ENCODE measurements at regions not wholly inside any gene's neighbourhood (a gene's known extent, or its start where the extent isn't known, plus 50 kb on each side); places are given as distances from the start of the nearest gene placed in this dataset.
"Not testable (repeated sequence)": the region's sequence is repeated elsewhere in the genome, so short reads cannot be mapped to it uniquely, and the experiment has no call there.

DNA sequence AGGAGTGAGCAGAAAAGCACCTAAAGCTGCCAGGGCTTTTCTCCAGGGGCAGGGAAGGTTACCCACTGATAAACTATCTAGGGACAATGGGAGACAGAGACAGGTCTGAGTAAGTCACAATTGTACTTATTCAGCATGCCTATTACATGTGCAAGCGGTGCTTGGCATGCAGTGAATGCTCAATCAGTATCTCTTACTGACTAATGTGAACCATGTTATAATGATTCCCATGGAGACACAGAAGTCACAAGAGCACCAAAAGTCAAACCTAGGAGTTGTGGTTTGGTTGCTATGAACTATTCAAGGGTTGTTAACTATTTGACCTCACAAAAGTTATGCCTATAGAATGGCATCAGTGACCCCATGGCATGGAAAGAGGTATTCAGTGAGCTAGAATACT is 50.0 kb upstream of the RASGRP1 start:
- DNase-seq = no peak

DNA sequence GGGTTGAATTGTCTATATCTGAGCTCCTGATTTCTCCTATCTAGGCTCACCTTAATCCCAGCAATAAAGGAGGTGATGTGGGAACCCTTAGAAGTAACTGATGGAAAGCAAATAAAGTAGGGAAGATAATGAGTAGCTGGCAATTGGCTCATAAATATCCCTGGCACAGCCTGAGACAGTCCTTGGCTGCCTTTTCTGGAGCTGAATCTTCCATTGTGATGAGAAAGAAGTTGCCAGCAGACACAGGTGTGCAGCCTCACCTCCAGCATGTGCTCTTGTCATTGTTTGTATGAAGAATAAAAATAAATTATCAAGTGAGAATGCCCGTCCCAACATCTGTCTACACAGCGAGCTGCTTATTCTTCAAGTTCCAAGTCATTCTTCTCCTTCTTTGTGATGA is 53.2 kb upstream of the RASGRP1 start:
- DNase-seq = no peak

DNA sequence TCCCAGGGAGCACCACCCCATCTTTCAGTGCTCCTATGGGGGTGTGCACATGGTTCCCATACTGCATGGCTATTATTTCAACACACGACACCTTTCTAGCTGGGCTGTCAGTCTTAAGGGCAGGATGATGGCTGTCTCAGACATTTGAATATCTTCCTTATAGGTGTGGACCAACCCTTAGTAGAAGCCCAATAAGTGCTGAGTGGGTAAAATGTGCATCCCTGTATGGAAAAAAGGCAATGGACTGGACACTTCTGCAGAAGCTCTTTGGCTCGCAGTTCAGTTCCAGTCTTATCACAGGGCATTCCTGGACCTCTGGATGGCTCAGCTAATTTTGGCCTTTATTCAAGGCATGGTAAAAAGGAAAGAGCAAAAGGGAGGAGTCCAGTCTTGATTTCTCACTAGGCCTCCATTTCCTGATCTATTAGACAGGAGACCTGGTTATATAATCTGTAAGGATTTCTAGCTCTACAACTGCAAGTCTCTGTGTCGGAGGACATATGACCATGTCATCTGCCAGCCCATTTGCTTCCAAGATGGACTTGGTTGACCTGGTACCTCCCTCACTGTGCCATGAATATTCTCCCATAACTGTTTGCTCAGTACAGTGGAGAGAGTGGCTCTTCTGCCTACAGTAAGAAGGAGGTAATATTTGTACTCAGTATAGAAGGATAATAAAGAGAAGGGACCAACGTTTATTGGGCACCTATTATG is 53.8 kb upstream of the RASGRP1 start:
- DNase-seq = no peak

DNA sequence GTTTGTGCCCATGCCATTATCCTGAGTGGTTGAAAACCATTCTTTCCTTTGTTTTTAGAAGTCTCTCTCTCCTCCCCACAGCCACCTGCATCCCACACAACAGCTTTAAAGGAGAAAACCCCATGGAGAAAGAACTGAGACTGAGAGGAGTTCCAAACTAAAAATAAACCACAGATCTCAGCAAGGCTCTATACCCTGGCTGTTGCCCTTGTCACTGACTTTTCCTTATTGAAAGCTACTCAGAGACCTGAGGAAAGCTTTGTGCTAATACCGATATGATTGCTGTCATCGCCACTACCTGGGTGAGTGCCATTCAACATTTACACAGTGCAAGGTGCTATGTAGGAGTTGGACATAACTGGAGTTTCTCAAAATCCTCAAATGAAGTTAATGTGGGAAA is 55.5 kb upstream of the RASGRP1 start:
- no peak for DNase-seq

DNA sequence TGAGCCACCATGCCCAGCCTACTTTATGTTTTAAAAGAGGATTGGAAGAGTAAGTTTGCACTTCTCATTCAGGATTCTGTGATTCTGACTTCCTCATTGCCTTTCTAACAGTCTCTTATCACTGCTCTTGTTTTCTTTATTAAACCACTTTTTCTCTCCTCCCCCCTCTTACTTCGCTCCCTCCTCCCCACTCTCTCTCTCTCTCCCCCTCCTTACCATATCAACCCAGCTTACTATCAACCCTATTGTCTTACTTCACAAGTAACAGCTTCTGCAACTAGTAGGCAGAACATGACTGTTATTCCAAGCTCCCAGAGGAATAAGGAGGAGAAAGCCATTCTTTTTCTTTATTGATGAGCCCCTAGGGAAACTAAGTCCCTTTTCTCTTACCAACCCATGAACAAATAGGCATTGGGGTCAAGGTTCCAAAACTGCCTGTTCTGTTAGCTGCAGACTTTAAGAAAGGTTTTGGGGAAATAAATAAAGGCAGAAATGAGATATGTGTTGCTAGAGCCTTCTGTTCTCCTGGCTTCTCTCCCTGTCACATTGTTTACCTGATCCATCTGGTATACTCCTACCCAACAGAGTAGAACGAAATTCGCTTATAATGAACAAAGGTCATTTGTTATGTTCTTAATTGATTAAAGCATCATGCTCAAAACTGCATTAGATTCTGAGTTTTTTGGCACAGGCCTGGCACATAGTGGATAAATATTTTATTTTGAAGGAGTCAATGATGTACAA is 56.4 kb upstream of the RASGRP1 start:
- no peak for DNase-seq

DNA sequence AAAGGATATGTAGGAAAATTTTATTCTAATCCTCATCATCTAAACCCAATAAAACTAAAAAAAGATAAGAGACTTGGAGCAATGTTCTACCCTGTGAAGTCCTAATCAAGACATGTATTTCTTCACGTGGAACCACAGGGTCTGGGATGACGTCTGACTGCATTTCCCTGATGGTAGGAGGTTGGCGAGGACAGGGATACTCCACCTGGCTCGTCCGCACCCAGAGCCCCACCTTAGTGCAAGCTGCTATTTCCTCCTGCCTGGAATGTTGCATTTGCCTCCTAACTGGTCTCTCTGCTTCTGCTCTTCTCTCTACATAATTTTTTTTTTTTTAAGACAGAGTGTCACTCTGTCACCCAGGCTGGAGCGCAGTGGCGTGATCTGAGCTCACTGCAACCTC is 57.7 kb upstream of the RASGRP1 start:
- DNase-seq = no peak

DNA sequence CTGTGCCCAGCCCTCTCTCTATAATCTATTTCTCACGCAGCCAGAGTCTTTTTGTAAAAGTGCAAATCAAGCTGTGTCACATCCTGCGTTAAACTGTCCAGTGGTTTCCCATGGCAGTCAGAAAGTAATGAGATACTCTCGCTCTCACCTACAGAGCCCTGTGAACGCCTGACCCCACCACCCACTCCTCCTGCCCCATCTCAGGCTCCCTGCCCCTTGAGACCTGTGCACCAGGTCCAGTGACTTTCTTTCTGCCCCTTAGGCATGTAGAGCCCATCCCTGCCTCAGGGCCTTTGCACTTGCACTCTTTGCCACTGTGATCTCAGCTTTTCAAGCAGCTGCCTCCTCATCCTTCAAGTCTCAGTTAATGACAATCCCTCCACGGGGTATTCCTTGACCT is 58.3 kb upstream of the RASGRP1 start:
- DNase-seq = no peak

DNA sequence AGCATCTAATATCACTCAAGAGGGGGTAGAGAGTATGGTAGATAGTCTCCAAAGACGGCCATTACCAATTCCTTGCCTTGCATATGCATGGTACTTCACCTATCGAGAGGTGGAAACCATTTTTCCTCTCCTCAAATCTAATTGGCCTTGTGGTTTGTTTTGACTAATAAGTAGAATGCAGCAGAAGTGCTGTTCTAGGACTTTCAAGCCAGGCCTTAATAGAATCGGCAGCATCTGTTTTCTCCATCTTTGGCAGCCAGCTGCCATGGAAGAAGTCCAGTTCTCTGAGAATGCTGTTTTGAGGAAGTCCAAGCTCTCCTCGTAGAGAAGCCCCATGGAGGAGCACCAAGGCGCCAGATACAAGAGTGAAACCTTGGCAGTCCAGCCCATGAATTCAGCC is 59.1 kb upstream of the RASGRP1 start:
- no peak for DNase-seq

DNA sequence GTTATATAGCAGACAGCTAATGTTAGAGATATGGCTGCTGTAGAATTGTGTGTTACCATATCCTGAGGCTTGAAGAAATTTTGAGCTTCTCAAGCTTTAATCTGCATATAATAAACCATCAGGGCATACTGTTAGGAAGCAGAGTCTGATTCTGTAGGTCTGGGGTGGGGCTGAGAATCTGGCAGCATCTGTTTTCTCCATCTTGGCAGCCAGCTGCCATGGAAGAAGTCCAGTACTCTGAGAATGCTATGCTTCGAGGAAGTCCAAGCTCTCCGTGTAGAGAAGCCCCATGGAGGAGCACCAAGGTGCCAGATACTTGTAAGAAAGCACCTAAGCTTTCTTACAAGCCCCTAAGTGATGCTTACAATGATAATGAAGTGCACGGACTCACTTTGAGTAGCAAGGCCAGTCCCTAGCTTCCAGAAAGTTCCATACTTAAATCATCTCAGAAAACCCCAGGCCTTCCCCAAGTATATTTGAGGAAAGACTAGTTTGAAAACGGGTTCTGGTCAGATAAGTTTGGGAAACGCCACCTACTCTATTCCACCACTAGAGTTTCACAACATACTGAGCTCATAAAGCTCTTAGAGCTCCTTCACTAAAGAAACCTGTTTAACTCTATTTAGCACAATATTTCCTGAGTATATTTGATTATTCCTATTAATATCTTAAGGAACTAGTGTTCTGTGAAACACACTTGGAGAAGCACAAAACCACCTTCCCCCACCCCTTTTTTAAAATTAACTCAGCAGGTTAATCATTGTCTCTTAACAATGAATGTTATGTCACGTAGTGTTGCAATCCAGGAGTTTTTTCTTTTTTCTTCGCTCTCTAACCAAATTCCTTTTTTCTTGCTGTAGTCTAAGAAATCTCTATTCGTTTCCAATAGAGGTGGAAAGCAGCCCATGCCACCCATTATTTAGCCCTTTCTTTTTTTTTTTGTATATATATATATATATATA is 59.9 kb upstream of the RASGRP1 start:
- DNase-seq = no peak

DNA sequence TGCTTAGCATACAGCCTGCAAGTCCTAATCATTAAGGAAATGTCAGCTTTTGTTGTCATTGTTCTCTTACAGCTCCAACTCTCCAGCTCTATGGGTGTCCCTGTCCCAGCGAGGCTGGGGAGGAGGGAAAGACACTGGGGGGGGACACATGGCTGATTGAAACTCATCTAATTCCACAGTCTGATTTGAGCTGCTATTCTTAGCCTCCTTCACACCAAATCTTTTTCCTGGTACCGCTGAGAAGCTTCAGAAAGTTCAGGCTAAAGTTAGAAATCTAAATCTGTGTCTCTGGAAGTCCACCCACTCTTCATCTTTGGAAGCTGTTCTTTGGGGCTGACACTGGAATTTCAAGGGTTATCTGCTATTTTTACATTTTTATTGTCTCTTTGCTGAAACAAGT is 61.3 kb upstream of the RASGRP1 start:
- DNase-seq = no peak

DNA sequence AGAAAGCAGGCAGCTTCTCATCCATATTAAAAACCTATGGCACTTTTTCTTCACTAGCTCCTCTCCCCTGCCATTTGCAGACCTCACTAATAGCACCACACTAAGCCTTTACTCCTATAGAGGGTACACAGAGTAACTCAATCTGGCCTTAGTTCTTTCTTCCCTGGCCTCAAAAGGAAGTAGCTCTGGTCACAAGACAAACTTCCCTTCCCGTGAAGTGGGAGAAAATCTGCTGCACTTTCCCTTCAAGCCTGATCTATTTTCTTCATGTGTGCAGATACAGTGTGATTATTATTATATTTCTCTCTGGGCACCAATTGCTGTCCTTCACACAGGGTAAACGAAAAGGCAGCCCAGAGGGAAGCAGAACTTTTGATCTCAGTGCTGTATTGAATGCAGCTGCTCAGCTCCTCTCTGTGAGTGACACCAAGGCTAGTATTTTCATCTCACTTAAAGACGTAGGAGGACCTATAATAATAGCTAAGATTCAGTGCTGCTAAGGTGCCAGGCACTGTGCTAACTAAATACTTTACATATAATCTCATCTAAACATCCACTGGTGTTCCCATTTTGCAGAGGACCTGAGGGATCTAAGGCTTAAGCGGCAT is 61.9 kb upstream of the RASGRP1 start:
- DNase-seq = no peak

DNA sequence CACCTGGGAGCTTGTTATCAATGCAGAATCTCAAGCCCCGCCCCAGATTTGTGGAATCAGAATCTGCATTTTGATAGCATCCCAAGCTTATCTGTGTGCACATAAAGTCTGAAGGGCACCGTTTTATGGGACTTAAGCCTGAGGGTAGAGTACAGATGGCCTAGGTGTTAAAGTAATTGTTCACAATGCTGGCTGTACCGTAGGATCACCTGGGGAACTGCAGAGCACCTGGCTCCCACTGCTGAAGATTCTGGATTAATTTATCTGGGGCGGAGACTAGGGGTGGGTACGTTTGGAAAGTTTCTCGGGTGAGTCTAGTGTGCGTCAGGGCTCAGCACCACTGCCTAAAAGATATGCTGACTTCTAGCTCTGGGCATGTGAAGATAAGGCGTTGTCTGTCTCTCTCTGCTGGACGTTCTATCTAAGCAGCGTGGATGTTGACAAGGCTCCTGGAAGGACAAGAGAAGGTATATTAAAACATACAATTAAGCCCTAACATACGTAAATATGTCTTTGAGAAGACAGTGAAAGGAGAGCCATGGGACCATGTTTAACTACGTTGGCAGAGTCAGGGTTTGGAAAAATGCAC is 63.2 kb upstream of the RASGRP1 start:
- DNase-seq = no peak

DNA sequence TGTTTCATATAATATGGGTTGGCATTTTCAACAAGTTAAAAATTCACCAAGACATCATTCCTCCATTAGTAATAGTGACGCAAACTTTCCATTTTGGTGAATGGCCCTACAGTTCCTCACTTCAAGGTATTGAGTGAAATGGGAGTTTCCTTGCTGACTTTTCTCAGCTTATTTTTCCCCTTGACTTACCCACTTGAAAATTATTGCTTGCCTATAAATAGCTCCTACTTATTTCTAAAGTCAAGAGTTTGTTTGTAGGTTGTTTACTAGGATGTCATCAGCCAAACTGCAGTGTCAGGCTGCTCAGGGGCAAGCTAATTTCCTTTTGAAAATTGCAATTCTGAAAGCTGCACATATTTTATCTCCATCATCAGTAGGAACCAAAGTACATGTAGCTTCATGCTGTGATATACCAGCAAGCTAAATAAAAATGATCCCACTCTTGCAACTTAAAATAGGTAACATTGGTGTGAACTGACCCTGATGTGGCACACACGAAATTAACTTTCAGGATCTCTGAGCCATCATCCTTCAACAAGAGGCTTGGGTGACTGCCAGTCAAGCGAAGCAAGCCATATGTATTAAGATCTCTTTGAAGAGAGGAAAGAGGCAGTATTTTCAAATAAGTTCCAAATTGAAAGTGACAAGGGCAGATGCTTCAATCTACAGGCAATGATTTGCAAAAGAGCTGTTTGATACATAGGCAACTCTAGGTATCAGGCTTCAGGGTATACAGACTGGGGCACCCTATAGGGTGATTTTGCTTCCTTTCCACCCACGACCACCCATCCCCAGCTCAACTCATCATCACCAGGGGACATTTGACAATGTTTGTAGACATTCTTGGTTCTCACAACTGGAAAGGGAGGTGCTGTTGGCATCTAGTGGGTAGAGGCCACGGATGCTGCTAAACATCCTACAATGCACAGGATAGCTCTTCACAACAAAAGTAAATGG is 66.8 kb upstream of the RASGRP1 start:
- no peak for DNase-seq

DNA sequence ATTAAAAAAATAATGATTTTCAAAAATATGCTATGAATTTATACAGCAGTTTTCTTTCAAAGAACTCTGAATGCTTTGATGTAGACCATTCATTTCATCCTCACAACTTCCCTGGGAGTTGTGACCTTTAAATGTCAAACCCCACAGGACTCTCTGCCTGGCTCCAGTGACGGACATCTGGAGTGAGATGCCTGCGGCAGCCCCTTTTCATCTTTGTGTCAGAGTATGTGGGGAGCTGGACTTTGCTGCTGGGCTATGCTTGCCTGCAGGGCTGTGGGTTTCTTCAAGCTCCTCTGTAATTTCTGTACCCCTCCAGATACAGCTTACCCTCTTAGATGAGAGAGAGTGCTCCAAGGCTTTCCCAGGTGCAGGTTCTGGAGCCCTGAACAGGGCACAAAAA is 70.6 kb upstream of the RASGRP1 start:
- no peak for DNase-seq

DNA sequence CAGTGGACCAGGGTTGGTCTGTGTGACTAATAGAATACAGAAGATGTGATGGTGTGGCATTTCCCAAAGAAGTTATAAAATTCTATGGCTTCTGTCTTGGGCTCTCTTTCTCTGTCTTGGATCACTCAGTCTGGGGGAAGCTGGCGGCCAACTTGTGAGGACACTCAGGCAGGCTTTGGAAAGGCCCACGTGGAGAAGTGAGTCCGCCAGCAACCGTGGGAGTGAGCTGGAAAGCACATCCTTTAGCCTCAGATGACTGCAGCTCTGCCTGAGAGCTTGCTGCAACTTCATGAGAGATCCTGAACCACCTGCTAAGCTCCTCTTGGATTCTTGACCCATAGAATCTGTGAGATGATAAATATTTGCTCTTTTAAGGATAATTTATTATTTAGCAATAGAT is 72.0 kb upstream of the RASGRP1 start:
- no peak for DNase-seq

DNA sequence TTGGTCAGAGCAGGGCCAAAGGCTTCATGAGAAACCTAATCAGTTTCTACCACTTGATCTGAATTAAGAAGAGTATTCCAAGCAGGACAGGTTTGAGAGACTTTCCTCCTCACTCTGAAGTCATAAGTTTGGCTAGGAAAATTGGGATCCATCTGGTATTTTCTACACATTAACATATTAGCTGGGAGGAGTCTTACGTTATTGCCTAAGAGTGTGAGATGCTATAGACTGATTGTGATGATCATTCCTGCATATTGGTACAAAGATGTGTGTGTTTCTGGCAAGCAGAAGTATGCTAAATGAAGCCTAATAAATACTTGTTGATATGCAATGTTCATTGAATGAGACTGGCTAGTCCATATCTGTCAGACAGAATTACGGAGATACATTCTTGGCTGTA is 73.5 kb upstream of the RASGRP1 start:
- no peak for DNase-seq

DNA sequence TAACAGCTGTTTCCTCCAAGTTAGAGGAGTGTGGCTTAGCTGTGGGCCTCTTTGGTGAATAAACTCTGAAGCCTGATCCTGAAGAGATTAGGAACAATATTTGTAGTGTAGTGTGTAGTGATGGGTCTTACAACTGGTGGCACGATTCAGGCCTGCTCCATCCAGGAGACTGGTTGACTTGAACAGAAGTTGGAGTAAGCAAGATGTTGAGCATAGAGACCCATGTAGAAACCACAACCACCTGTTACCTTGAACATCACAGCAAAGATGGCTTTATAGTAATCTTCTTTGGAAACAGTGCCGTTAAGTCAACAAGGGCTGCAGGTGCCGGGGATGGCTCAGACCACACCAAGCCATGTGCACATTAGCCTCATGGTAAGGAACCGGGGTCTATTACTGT is 74.2 kb upstream of the RASGRP1 start:
- no peak for DNase-seq

DNA sequence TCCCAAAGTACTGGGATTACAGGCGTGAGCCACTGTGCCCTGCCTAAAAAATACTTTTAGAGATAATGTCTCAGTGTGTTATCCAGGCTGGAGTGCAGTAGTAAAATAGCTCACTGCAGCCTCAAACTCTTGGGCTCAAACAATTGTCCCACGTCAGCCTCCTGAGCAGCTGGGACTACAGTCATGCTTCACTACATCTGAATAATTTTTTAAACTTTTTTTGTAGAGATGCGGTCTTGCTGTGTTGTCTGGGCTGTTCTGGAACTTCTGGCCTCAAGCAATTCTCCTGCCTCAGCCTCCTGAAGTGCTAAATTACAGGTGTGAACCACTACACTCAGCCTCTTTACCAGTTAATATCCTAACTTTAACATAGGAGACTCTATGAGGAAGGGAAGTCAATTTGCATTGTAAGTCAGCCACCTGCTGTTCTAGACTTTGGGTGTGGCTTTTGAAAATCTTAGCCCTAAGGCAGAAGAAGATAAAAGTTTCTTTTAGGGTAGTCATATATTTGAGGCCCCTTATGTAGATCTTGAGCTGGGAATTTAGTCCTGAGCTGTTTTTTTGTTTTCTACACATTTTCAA is 78.2 kb upstream of the RASGRP1 start:
- DNase-seq = no peak

DNA sequence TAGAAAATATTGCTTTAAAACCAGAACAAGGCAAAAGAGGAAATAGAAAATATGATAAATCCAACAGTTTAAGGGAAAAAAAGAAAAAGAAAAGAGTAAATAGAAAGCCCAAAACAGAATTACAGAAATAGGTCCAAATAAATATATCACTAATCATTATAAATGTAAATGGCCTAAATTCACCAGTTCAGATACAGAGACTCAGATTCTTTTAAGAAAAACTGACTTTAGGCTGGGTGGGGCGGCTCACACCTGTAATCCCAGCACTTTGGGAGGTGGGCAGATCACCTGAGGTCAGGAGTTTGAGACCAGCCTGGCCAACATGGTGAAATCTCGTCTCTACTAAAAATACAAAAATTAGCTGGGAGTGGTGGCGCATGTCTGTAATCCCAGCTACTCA is 79.7 kb upstream of the RASGRP1 start:
- not testable (repeated sequence) for DNase-seq

DNA sequence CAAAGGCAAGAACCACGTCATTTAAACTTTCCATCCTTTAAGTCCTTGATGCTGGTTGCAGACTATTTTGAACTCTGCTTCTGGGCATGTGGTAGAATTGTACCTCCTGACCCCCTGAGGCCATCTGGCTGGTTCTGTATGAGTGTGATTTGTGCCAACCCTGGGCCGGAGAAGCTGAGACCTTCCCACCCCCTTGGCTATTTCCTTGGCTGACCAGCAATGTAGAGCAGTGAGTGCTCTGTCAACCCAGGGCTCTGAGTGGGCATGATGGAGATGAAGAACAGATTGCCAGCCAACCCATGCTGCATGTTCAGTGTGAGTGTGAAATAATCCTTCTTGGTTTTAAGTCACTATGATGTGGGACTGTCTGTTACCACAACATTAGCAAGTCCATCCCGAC is 82.1 kb upstream of the RASGRP1 start:
- DNase-seq = no peak

DNA sequence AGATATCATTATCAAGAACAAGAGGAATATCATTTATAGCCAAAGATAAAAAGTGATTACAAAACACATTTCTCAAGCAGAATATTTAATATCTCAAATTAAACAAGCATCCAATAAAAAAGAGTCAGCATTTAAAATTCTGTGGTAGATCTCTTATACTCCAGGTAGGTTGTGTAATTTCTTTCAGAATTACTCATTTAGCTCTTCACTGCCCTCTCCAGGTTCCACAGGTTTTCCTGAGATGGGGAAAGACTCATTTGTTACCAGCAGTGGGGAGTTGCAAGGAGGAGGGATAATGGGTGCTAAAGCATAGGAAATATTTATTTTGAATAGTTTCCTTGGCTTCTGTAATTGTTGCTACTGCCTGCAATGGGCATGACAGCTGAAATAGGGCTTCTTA is 83.1 kb upstream of the RASGRP1 start:
- no peak for DNase-seq

All from central memory CD4-positive, alpha-beta T cell (primary cell).